HUDEP-2 (cell line): ENCODE measurements at regions not wholly inside any gene's neighbourhood (a gene's known extent, or its start where the extent isn't known, plus 50 kb on each side); places are given as distances from the start of the nearest gene placed in this dataset.

Experiments used
- DNase-seq, 76 experiments: peaks; one replicate each; lab custom pipeline; 2025; ENCODE audit not compliant: unreplicated experiment in 76 of 76; lab: John Stamatoyannopoulos, UW

GRCh38 chr15:62979252-62979651 lies 63.3 kb upstream of the TPM1 start:
- DNase-seq = no peak

GRCh38 chr15:62981071-62981470 lies 61.5 kb upstream of the TPM1 start:
- DNase-seq = no peak

GRCh38 chr15:62983956-62984355 lies 58.6 kb upstream of the TPM1 start:
- no peak for DNase-seq

GRCh38 chr15:62985768-62986167 lies 56.8 kb upstream of the TPM1 start:
- DNase-seq = no peak

- DNase-seq = no peak
Observed at GRCh38 chr15:62986948-62987347, 55.6 kb upstream of the TPM1 start.

GRCh38 chr15:62988701-62989100 lies 53.8 kb upstream of the TPM1 start:
- DNase-seq = no peak

GRCh38 chr15:62989366-62990055 lies 53.0 kb upstream of the TPM1 start:
- DNase-seq = no peak

GRCh38 chr15:62991698-62992097 lies 50.8 kb upstream of the TPM1 start:
- DNase-seq = no peak

- DNase-seq = no peak
Observed at GRCh38 chr15:62992302-62992701, 50.2 kb upstream of the TPM1 start.
